PC-3 (cell line): ENCODE measurements at regions not wholly inside any gene's neighbourhood (a gene's known extent, or its start where the extent isn't known, plus 50 kb on each side); places are given as distances from the start of the nearest gene placed in this dataset.

Experiments
- EZH2 ChIP-seq: fragments of 300-600 bp; sonication (generic); IDR thresholded peaks from one replicate; pipeline ENCODE4 v1.6.1; 2017; ENCODE audit warnings: antibody characterized with exemption, mild to moderate bottlenecking, low read length; ENCODE audit not compliant: unreplicated experiment
- EZH2phosphoT487 ChIP-seq: fragments of 300-600 bp; sonication (generic); IDR thresholded peaks from 2 replicates; pipeline ENCODE4 v1.6.1; 2018; ENCODE audit warnings: mild to moderate bottlenecking, antibody characterized with exemption, low read length, borderline replicate concordance
- TF ChIP-seq, protein P1 (sequence below): fragments of 300-600 bp; sonication (generic); conservative IDR thresholded peaks from 2 replicates; pipeline ENCODE4 v1.5.1; 2017; ENCODE audit warnings: antibody characterized with exemption, low read depth, mild to moderate bottlenecking, low read length

DNA sequence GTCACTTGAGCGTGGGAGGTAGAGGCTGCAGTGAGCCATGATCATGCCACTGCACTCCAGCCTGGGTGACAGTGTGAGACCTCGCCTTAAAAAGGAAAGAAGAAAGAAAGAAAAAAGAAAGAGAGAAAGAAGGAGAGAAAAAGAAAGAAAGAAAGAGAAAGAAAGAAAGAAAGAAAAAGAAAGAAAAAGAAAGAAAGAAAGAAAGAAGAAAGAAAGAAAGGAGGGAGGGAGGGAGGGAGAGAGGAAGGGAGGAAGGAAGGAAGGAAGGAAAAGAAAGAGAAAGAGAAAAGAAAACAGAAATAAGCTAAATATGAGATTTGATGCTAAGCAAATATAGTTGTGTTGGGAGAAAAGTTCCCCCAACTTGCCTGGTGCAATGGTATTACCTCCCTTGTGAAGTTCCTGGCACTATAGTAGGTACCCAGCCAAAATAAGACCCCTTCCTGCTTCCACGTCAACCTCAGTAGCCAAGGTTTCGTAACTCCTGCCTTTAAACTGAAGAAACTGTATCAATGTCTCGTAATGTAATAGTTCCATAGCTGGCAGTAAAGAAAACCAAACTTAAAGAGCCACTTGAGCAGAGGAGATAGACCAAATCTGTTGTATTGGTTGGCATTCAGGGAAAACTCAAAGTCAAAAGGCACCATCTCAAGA, 88.1 kb upstream of the HNRNPU start:
- TF ChIP-seq, protein P1, sequence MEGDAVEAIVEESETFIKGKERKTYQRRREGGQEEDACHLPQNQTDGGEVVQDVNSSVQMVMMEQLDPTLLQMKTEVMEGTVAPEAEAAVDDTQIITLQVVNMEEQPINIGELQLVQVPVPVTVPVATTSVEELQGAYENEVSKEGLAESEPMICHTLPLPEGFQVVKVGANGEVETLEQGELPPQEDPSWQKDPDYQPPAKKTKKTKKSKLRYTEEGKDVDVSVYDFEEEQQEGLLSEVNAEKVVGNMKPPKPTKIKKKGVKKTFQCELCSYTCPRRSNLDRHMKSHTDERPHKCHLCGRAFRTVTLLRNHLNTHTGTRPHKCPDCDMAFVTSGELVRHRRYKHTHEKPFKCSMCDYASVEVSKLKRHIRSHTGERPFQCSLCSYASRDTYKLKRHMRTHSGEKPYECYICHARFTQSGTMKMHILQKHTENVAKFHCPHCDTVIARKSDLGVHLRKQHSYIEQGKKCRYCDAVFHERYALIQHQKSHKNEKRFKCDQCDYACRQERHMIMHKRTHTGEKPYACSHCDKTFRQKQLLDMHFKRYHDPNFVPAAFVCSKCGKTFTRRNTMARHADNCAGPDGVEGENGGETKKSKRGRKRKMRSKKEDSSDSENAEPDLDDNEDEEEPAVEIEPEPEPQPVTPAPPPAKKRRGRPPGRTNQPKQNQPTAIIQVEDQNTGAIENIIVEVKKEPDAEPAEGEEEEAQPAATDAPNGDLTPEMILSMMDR = no peak
- TF ChIP-seq EZH2 = no peak
- TF ChIP-seq EZH2phosphoT487 = no peak
